Liver (tissue), 8 donors: ENCODE measurements at regions not wholly inside any gene's neighbourhood (a gene's known extent, or its start where the extent isn't known, plus 50 kb on each side); places are given as distances from the start of the nearest gene placed in this dataset.

ENCODE experiments used
- DNase-seq: peaks from one replicate; pipeline ENCODE4 v3.0.0-alpha.2; 2017; ENCODE audit warnings: low spot score
- H3K27ac ChIP-seq, 2 donors: one replicate each; pipeline ENCODE4 v1.7.0; 2013; ENCODE audit warnings: inconsistent platforms in 2 of 2, low read length in 2 of 2, control low read depth in 1 of 2, low read depth in 1 of 2, mild to moderate bottlenecking in 1 of 2
- H3K27me3 ChIP-seq, 4 donors: one replicate each; pipeline versions ENCODE4 v1.6.1 to v1.7.0; 2013; ENCODE audit warnings: low read length in 3 of 4, inconsistent platforms in 1 of 4, mild to moderate bottlenecking in 1 of 4, moderate library complexity in 1 of 4; ENCODE audit not compliant: control insufficient read depth in 4 of 4, insufficient read depth in 4 of 4
- H3K36me3 ChIP-seq, 4 donors: one replicate each; pipeline versions ENCODE4 v1.6.1 to v1.7.0; 2013; ENCODE audit warnings: low read length in 3 of 4, mild to moderate bottlenecking in 3 of 4, low read depth in 1 of 4, moderate library complexity in 1 of 4; ENCODE audit not compliant: control insufficient read depth in 4 of 4, insufficient read depth in 3 of 4
- H3K4me1 ChIP-seq, 4 donors: one replicate each; pipeline versions ENCODE4 v1.6.1 to v1.7.0; 2013; ENCODE audit warnings: low read length in 3 of 4, mild to moderate bottlenecking in 3 of 4, moderate library complexity in 1 of 4; ENCODE audit not compliant: control insufficient read depth in 4 of 4, insufficient read depth in 4 of 4
- H3K4me3 ChIP-seq, 3 donors: one replicate each; pipeline versions ENCODE4 v1.6.1 to v1.7.0; 2013; ENCODE audit warnings: low read length in 3 of 3, control low read depth in 1 of 3, low read depth in 1 of 3, mild to moderate bottlenecking in 1 of 3
- H3K9ac ChIP-seq, 2 donors: one replicate each; pipeline ENCODE4 v1.7.0; 2013; ENCODE audit warnings: low read length in 2 of 2, mild to moderate bottlenecking in 2 of 2, moderate library complexity in 2 of 2, control low read depth in 1 of 2, low read depth in 1 of 2
- H3K9me3 ChIP-seq, 4 donors: one replicate each; pipeline versions ENCODE4 v1.6.1 to v1.7.0; 2013; ENCODE audit warnings: low read length in 3 of 4; ENCODE audit not compliant: control insufficient read depth in 4 of 4
- CTCF ChIP-seq: fragments of 150-350 bp; IDR thresholded peaks from 2 replicates; pipeline ENCODE4 v1.5.1; 2017; ENCODE audit warnings: improper control_type of control experiment, low read depth, low read length; ENCODE audit not compliant: missing input control
- EGR1 ChIP-seq, 2 donors: IDR thresholded peaks; 2 replicates each; pipeline ENCODE4 v1.6.1; 2016 to 2018; ENCODE audit warnings: antibody characterized with exemption in 2 of 2, low read depth in 2 of 2
- FOXA1 ChIP-seq: IDR thresholded peaks from 2 replicates; pipeline ENCODE4 v1.6.1; 2016; ENCODE audit warnings: antibody characterized with exemption
- FOXA2 ChIP-seq: IDR thresholded peaks from 2 replicates; pipeline ENCODE4 v1.6.1; 2016; ENCODE audit warnings: antibody characterized with exemption
- GABPA ChIP-seq, 2 donors: IDR thresholded peaks in 1 of 2; conservative IDR thresholded peaks in 1 of 2; 2 replicates each; pipeline ENCODE4 v1.6.1; 2016; ENCODE audit warnings: antibody characterized with exemption in 2 of 2, mild to moderate bottlenecking in 1 of 2, moderate library complexity in 1 of 2
- HNF4G ChIP-seq: IDR thresholded peaks from 2 replicates; pipeline ENCODE4 v1.6.1; 2016; ENCODE audit warnings: antibody characterized with exemption
- JUND ChIP-seq, 2 donors: IDR thresholded peaks; 2 replicates each; pipeline ENCODE4 v1.6.1; 2016; ENCODE audit warnings: antibody characterized with exemption in 2 of 2
- MAX ChIP-seq: IDR thresholded peaks from 2 replicates; pipeline ENCODE4 v1.6.1; 2016; ENCODE audit warnings: antibody characterized with exemption
- NR2F2 ChIP-seq: IDR thresholded peaks from 2 replicates; pipeline ENCODE4 v1.6.1; 2016; ENCODE audit warnings: antibody characterized with exemption
- RAD21 ChIP-seq, 2 donors: IDR thresholded peaks; 2 replicates each; pipeline ENCODE4 v1.6.1; 2016; ENCODE audit warnings: antibody characterized with exemption in 2 of 2, mild to moderate bottlenecking in 2 of 2
- REST ChIP-seq: IDR thresholded peaks from 2 replicates; pipeline ENCODE4 v1.6.1; 2016; ENCODE audit warnings: antibody characterized with exemption, mild to moderate bottlenecking
- SP1 ChIP-seq: IDR thresholded peaks from 2 replicates; pipeline ENCODE4 v1.6.1; 2018; ENCODE audit warnings: antibody characterized with exemption, mild to moderate bottlenecking
- WGBS: extraction: QIAGEN DNeasy Blood & Tissue Kit; methylation state at CpG from one replicate; pipeline ENCODE4 v1.1.7; 2013; 5-methylcytosine and 5-hydroxymethylcytosine counted together
- TF ChIP-seq, protein P1 (sequence below): IDR thresholded peaks from 2 replicates; pipeline ENCODE4 v1.6.1; 2016; ENCODE audit warnings: antibody characterized with exemption
- donor health status: healthy.
- donor health status: healthy.
- donor health status: healthy.
- donor health status: healthy.
- donor health status: healthy.

- TF ChIP-seq CTCF (no peak), HNF4G (no peak)
Observed at GRCh38 chr2:5897249-5897648, 205.1 kb downstream of the SOX11 start (continued).

- no peak overlapping the region for H3K27ac ChIP-seq
- H3K9ac ChIP-seq = no peak overlapping the region
- no peaks in the 10 kb centered on the region for H3K9me3 ChIP-seq
- no peaks in the 10 kb centered on the region for H3K36me3 ChIP-seq
- 86% methylated on average over 3 of the region's 3 CpGs for WGBS
- DNase-seq = no peak
- no peaks in the 10 kb centered on the region for H3K27me3 ChIP-seq
- no peak overlapping the region for H3K4me3 ChIP-seq
- no peak for TF ChIP-seq CTCF
- no peak for TF ChIP-seq RAD21 (IDR thresholded peaks at IDR 0.05)
- TF ChIP-seq GABPA (IDR thresholded peaks at IDR 0.05 in 1 of 2, conservative IDR thresholded peaks at IDR 0.05 in 1 of 2) = no peak
- TF ChIP-seq, protein P1, sequence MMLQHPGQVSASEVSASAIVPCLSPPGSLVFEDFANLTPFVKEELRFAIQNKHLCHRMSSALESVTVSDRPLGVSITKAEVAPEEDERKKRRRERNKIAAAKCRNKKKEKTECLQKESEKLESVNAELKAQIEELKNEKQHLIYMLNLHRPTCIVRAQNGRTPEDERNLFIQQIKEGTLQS = no peak
- no peaks in the 10 kb centered on the region for H3K4me1 ChIP-seq
Observed at GRCh38 chr2:5898667-5899066, 206.5 kb downstream of the SOX11 start.

DNA sequence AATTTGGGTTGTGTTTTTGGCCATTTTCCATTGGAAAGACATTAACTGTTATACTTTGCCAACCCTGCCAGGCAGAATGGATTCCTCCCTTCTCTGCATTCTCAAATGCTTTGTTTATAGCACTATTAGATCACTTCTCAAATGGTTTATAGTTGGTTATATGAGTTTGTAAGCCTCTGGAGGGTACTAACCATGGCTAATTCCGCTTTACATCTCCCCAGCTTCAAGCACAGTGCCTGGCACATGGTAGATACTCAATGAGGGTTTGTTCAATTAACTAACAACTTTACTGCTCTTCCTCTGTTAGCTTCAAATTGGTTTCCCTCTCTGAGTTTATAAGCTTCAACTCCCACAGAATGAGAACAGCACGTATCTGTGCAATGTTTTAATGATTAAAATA is 213.5 kb downstream of the SOX11 start:
- no peak for DNase-seq
- H3K27me3 ChIP-seq = peaks cover 0 to 7% (median 0%) of the 10 kb centered on the region in 4 donors
- H3K9me3 ChIP-seq = no peaks in the 10 kb centered on the region
- H3K36me3 ChIP-seq = no peaks in the 10 kb centered on the region
- WGBS = 51% methylated on average over 2 of the region's 2 CpGs
- no peak overlapping the region for H3K27ac ChIP-seq
- H3K4me3 ChIP-seq = no peak overlapping the region
- TF ChIP-seq MAX = no peak
- TF ChIP-seq FOXA2 = no peak
- TF ChIP-seq NR2F2 = no peak
- no peak for TF ChIP-seq FOXA1
- TF ChIP-seq GABPA (IDR thresholded peaks at IDR 0.05 in 1 of 2, conservative IDR thresholded peaks at IDR 0.05 in 1 of 2) = no peak
- no peak overlapping the region for H3K9ac ChIP-seq
- H3K4me1 ChIP-seq = no peaks in the 10 kb centered on the region

- no peak overlapping the region for H3K4me3 ChIP-seq
- TF ChIP-seq RAD21 (IDR thresholded peaks at IDR 0.05) = no peak
- TF ChIP-seq EGR1 (IDR thresholded peaks at IDR 0.05; ENCODE audit: low read depth in 2 of 2) = no peak
- no peak for TF ChIP-seq JUND (IDR thresholded peaks at IDR 0.05)
- no peak for TF ChIP-seq MAX
- TF ChIP-seq GABPA (IDR thresholded peaks at IDR 0.05 in 1 of 2, conservative IDR thresholded peaks at IDR 0.05 in 1 of 2) = no peak
- no peak for TF ChIP-seq REST
- no peak for TF ChIP-seq SP1
- no peak overlapping the region for H3K9ac ChIP-seq
- DNase-seq = no peak
- H3K27ac ChIP-seq = no peak overlapping the region
- H3K36me3 ChIP-seq = no peaks in the 10 kb centered on the region
- H3K4me1 ChIP-seq = no peaks in the 10 kb centered on the region
- no peaks in the 10 kb centered on the region for H3K9me3 ChIP-seq
- peaks cover 0 to 7% (median 0%) of the 10 kb centered on the region in 4 donors for H3K27me3 ChIP-seq
- 79% methylated on average over 2 of the region's 2 CpGs for WGBS
Observed at GRCh38 chr2:5908071-5908470, 215.9 kb downstream of the SOX11 start.
